Smooth muscle cell (in vitro differentiated cells): ENCODE measurements at regions not wholly inside any gene's neighbourhood (a gene's known extent, or its start where the extent isn't known, plus 50 kb on each side); places are given as distances from the start of the nearest gene placed in this dataset.

Source experiments
- DNase-seq: peaks from one replicate; lab custom pipeline; 2025; ENCODE audit not compliant: unreplicated experiment; lab: John Stamatoyannopoulos, UW
- H2AFZ ChIP-seq: fragments of 200-600 bp; sonication (generic); 2 replicates; pipeline ENCODE4 v1.6.0; 2016; ENCODE audit warnings: antibody characterized with exemption, low read depth, mild to moderate bottlenecking
- H3F3A ChIP-seq: fragments of 200-600 bp; sonication (generic); 2 replicates; pipeline ENCODE4 v1.6.0; 2017; ENCODE audit warnings: antibody characterized with exemption, low read depth
- H3K27ac ChIP-seq: fragments of 200-600 bp; sonication (generic); 2 replicates; pipeline ENCODE4 v1.5.1; 2016; ENCODE audit warnings: low read depth, mild to moderate bottlenecking
- H3K27me3 ChIP-seq: fragments of 200-600 bp; sonication (generic); 2 replicates; pipeline ENCODE4 v1.6.1; 2016; ENCODE audit warnings: low read depth, mild to moderate bottlenecking
- H3K36me3 ChIP-seq: fragments of 200-600 bp; sonication (generic); 2 replicates; pipeline ENCODE4 v1.5.1; 2016; ENCODE audit warnings: low read depth
- H3K4me1 ChIP-seq: fragments of 200-600 bp; sonication (generic); 2 replicates; pipeline ENCODE4 v1.5.1; 2016; ENCODE audit warnings: low read depth
- H3K4me2 ChIP-seq: fragments of 200-600 bp; sonication (generic); 2 replicates; pipeline ENCODE4 v1.6.0; 2016; ENCODE audit warnings: mild to moderate bottlenecking
- H3K4me3 ChIP-seq: fragments of 200-600 bp; sonication (generic); 2 replicates; pipeline ENCODE4 v1.5.1; 2016; ENCODE audit warnings: mild to moderate bottlenecking
- H3K79me2 ChIP-seq: fragments of 200-600 bp; sonication (generic); 2 replicates; pipeline ENCODE4 v1.6.0; 2016; ENCODE audit warnings: low read depth, mild to moderate bottlenecking
- H3K9ac ChIP-seq: fragments of 200-600 bp; sonication (generic); 2 replicates; pipeline ENCODE4 v1.6.0; 2016; ENCODE audit warnings: low read depth
- H3K9me3 ChIP-seq: fragments of 200-600 bp; sonication (generic); replicated peaks from 2 replicates; pipeline ENCODE4 v1.5.1; 2016; ENCODE audit warnings: low read depth
- H4K20me1 ChIP-seq: fragments of 200-600 bp; sonication (generic); 2 replicates; pipeline ENCODE4 v1.6.0; 2016; ENCODE audit warnings: low read depth
- WGBS: methylation state at CpG from one replicate; pipeline ENCODE4 v1.1.7; 2016; ENCODE audit warnings: low lambda C conversion rate; 5-methylcytosine and 5-hydroxymethylcytosine counted together
- TF ChIP-seq, protein P1 (sequence below): fragments of 200-600 bp; sonication (generic); IDR thresholded peaks from 2 replicates; pipeline ENCODE4 v1.5.1; 2017; ENCODE audit warnings: borderline replicate concordance, mild to moderate bottlenecking, antibody characterized with exemption; ENCODE audit not compliant: insufficient read depth, poor library complexity, severe bottlenecking

DNA sequence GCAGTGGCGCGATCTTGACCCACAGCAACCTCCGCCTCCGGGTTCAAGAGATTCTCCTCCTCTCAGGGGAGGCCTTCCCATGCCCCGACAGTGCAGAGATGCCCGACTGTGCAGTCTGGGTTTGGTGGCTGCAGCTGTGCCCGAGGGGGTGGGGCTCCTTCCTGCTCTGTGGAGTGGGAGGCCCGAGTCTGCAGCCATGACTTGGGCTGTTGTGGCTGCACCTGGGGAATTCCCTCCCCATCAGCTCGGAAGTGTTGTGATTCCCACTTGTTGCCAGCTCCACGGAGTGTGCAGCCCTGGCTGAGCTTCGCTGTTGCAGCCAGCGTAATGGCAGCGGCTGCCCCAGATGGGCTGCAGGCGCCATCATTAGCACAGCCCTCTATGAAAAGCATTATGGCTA is 66.4 kb upstream of the SMIM36 start:
- no peak overlapping the region for H3K27ac ChIP-seq
- no peaks in the 10 kb centered on the region for H3K9me3 ChIP-seq
- H3K4me3 ChIP-seq, result no peak overlapping the region
- TF ChIP-seq, protein P1, sequence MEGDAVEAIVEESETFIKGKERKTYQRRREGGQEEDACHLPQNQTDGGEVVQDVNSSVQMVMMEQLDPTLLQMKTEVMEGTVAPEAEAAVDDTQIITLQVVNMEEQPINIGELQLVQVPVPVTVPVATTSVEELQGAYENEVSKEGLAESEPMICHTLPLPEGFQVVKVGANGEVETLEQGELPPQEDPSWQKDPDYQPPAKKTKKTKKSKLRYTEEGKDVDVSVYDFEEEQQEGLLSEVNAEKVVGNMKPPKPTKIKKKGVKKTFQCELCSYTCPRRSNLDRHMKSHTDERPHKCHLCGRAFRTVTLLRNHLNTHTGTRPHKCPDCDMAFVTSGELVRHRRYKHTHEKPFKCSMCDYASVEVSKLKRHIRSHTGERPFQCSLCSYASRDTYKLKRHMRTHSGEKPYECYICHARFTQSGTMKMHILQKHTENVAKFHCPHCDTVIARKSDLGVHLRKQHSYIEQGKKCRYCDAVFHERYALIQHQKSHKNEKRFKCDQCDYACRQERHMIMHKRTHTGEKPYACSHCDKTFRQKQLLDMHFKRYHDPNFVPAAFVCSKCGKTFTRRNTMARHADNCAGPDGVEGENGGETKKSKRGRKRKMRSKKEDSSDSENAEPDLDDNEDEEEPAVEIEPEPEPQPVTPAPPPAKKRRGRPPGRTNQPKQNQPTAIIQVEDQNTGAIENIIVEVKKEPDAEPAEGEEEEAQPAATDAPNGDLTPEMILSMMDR, result no peak
- WGBS, result 92% methylated on average over 14 of the region's 14 CpGs
- H3K4me1 ChIP-seq, result peaks cover 5% of the 10 kb centered on the region
- no peaks in the 10 kb centered on the region for H3K79me2 ChIP-seq
- no peak for DNase-seq
- H2AFZ ChIP-seq, result no peak overlapping the region
- no peaks in the 10 kb centered on the region for H3K36me3 ChIP-seq
- no peaks in the 10 kb centered on the region for H4K20me1 ChIP-seq
- no peaks in the 10 kb centered on the region for H3F3A ChIP-seq
- H3K27me3 ChIP-seq, result no peaks in the 10 kb centered on the region
- H3K9ac ChIP-seq, result no peak overlapping the region
- no peak overlapping the region for H3K4me2 ChIP-seq

DNA sequence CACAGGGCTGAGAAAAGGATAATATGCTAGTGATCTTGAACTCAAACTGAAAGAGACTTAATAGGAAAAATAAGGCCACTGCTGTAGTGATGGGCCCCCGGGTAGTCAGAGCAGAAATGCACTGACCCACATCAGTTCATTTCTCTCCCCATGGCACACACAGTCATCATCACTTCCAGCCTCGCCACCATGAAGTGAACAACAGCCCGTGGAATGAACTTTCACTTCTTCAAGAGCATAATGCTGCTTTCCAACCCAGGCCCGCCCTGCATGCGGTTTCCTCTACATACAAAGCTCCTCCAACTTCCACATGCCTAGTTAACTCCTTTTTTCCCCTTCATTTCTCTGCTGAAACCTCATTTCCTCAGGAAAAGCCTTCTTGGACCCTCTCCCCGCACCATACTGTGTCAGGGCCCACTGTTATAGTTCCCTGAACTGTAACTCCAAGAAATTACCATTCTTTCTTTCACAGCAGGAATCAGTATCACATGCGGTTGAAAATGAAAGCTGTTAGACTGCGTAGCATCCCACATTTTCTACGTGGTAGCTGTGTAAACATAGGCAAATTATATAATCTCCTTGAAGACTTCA is 65.8 kb upstream of the SMIM36 start:
- Histone ChIP-seq H3K9ac (peak overlapping the region; percentile 12), H3K4me1 (peaks cover 5% of the 10 kb centered on the region), H2AFZ (peak overlapping the region; percentile 34), H3F3A (no peaks in the 10 kb centered on the region), H3K27me3 (no peaks in the 10 kb centered on the region), H4K20me1 (no peaks in the 10 kb centered on the region), H3K27ac (peak overlapping the region; percentile 52), H3K9me3 (no peaks in the 10 kb centered on the region), H3K4me3 (no peak overlapping the region), H3K79me2 (no peaks in the 10 kb centered on the region), H3K4me2 (peak overlapping the region; percentile 40), H3K36me3 (no peaks in the 10 kb centered on the region)
- 71% methylated on average over 9 of the region's 9 CpGs for WGBS
- no peak for DNase-seq
- TF ChIP-seq, protein P1, result no peak

DNA sequence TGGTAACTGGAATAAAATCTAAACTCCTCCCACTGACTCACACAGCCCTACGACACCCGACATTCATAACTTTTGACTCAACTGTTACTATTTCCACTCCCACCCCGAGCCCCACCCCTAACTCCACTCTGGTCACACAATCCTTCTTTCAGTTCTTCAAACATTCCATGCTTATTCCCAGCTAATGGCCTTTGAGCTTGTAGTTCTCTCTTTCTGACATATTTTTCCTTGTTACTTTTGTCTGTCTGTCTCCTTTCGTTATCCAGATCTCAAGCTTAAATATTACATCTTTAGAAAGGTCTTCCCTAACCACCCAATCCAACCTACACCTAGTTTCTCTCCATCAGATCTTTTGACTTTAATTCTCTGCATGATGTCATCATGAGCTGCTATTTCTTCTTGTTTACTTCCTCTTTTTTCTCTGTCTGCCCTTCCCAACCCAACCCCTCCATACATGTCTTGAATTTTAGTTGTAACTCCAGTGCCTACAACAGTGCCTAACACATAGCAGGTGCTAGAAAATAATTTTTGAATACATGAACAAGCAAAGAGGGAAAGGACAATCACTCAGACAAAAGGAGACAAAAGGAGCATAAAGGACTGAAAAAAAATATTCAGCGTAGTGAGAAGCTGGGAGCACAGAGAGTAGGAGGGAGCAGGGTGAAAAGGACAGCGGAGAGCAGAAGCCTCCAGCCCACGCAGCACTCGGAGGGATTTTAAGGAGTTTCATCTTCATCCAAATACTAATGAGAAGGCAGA is 65.2 kb upstream of the SMIM36 start:
- Histone ChIP-seq H4K20me1 (no peaks in the 10 kb centered on the region), H3K79me2 (no peaks in the 10 kb centered on the region), H3K27me3 (no peaks in the 10 kb centered on the region), H3K4me1 (peaks cover 5% of the 10 kb centered on the region), H3F3A (no peaks in the 10 kb centered on the region), H3K4me3 (no peak overlapping the region), H3K27ac (peak overlapping the region; percentile 52), H3K4me2 (peak overlapping the region; percentile 40), H3K36me3 (no peaks in the 10 kb centered on the region), H2AFZ (peak overlapping the region; percentile 34), H3K9me3 (no peaks in the 10 kb centered on the region), H3K9ac (peak overlapping the region; percentile 12)
- DNase-seq, result no peak
- WGBS, result 64% methylated on average over 8 of the region's 8 CpGs
- TF ChIP-seq, protein P1, result no peak
